GM23338 (cell line): ENCODE measurements at regions not wholly inside any gene's neighbourhood (a gene's known extent, or its start where the extent isn't known, plus 50 kb on each side); places are given as distances from the start of the nearest gene placed in this dataset.
"Not testable (repeated sequence)": the region's sequence is repeated elsewhere in the genome, so short reads cannot be mapped to it uniquely, and the experiment has no call there.

Experiments
- EZH2 ChIP-seq: fragments of 200-600 bp; sonication (generic); IDR thresholded peaks from one replicate; pipeline ENCODE4 v1.8.0; 2017; ENCODE audit warnings: antibody characterized with exemption, mild to moderate bottlenecking, low read depth; ENCODE audit not compliant: unreplicated experiment
- EZH2phosphoT487 ChIP-seq: fragments of 200-600 bp; sonication (generic); IDR thresholded peaks from one replicate; pipeline ENCODE4 v1.8.1; 2018; ENCODE audit warnings: antibody characterized with exemption; ENCODE audit not compliant: unreplicated experiment
- JUNB ChIP-seq: IDR thresholded peaks from one replicate; pipeline ENCODE4 v1.6.1; 2016; ENCODE audit warnings: antibody characterized with exemption; ENCODE audit not compliant: unreplicated experiment
- POLR2AphosphoS5 ChIP-seq: IDR thresholded peaks from 2 replicates; pipeline ENCODE4 v1.6.1; 2016; ENCODE audit warnings: antibody characterized with exemption, low read depth
- ZNF114 ChIP-seq: fragments of 250-450 bp; sonication (Bioruptor Pico); IDR thresholded peaks from 2 replicates; pipeline ENCODE4 v1.5.0; 2020; ENCODE audit warnings: mild to moderate bottlenecking, moderate library complexity
- TF ChIP-seq, protein P1 (sequence below), 2 experiments: fragments of 200-600 bp in 1 of 2; sonication (generic) in 1 of 2; conservative IDR thresholded peaks; 2 replicates each; pipeline versions ENCODE4 v1.5.1 to v1.6.1; 2016 to 2017; ENCODE audit warnings: antibody characterized with exemption in 2 of 2, low read depth in 2 of 2, mild to moderate bottlenecking in 2 of 2, moderate library complexity in 1 of 2
- TF ChIP-seq, protein P2 (sequence below): IDR thresholded peaks from one replicate; pipeline ENCODE4 v1.6.1; 2018; ENCODE audit warnings: antibody characterized with exemption; ENCODE audit not compliant: unreplicated experiment

GRCh38 chr17:30722114-30722780, 102.2 kb downstream of the CRLF3 start:
- TF ChIP-seq, protein P1, sequence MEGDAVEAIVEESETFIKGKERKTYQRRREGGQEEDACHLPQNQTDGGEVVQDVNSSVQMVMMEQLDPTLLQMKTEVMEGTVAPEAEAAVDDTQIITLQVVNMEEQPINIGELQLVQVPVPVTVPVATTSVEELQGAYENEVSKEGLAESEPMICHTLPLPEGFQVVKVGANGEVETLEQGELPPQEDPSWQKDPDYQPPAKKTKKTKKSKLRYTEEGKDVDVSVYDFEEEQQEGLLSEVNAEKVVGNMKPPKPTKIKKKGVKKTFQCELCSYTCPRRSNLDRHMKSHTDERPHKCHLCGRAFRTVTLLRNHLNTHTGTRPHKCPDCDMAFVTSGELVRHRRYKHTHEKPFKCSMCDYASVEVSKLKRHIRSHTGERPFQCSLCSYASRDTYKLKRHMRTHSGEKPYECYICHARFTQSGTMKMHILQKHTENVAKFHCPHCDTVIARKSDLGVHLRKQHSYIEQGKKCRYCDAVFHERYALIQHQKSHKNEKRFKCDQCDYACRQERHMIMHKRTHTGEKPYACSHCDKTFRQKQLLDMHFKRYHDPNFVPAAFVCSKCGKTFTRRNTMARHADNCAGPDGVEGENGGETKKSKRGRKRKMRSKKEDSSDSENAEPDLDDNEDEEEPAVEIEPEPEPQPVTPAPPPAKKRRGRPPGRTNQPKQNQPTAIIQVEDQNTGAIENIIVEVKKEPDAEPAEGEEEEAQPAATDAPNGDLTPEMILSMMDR (conservative IDR thresholded peaks at IDR 0.05; ENCODE audit: low read depth in 2 of 2), result not testable (repeated sequence)
- not testable (repeated sequence) for TF ChIP-seq JUNB, EZH2phosphoT487, POLR2AphosphoS5, EZH2, ZNF114
- TF ChIP-seq, protein P2, sequence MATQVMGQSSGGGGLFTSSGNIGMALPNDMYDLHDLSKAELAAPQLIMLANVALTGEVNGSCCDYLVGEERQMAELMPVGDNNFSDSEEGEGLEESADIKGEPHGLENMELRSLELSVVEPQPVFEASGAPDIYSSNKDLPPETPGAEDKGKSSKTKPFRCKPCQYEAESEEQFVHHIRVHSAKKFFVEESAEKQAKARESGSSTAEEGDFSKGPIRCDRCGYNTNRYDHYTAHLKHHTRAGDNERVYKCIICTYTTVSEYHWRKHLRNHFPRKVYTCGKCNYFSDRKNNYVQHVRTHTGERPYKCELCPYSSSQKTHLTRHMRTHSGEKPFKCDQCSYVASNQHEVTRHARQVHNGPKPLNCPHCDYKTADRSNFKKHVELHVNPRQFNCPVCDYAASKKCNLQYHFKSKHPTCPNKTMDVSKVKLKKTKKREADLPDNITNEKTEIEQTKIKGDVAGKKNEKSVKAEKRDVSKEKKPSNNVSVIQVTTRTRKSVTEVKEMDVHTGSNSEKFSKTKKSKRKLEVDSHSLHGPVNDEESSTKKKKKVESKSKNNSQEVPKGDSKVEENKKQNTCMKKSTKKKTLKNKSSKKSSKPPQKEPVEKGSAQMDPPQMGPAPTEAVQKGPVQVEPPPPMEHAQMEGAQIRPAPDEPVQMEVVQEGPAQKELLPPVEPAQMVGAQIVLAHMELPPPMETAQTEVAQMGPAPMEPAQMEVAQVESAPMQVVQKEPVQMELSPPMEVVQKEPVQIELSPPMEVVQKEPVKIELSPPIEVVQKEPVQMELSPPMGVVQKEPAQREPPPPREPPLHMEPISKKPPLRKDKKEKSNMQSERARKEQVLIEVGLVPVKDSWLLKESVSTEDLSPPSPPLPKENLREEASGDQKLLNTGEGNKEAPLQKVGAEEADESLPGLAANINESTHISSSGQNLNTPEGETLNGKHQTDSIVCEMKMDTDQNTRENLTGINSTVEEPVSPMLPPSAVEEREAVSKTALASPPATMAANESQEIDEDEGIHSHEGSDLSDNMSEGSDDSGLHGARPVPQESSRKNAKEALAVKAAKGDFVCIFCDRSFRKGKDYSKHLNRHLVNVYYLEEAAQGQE, result not testable (repeated sequence)
